ENCODE measurements at regions not wholly inside any gene's neighbourhood (a gene's known extent, or its start where the extent isn't known, plus 50 kb on each side); places are given as distances from the start of the nearest gene placed in this dataset.
"Not testable (repeated sequence)": the region's sequence is repeated elsewhere in the genome, so short reads cannot be mapped to it uniquely, and the experiment has no call there.

GRCh38 chr3:66812136-66812535 is 186.0 kb upstream of the KBTBD8 start:
- no peak for DNase-seq (ENCODE audit: low spot score)

DNA sequence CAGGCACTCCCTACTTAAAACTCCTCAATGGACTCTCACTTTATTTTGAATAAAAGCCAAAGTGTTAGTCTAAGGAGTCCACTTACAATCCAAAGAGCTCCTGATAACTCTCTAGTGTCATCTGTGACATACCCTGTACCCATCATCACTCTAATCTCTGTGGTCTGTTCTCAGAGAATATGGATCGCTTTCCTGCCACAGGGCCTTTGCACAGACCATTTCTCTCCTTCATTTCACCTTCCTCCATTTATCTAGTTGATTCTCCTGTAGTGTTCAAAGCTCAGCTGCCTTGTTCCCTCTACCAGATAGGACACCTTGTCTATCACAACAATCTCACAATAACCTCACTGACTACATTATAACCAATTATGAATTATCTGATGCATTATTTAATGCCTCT is 185.4 kb upstream of the KBTBD8 start:
- no peak for DNase-seq (ENCODE audit: low spot score)

DNA sequence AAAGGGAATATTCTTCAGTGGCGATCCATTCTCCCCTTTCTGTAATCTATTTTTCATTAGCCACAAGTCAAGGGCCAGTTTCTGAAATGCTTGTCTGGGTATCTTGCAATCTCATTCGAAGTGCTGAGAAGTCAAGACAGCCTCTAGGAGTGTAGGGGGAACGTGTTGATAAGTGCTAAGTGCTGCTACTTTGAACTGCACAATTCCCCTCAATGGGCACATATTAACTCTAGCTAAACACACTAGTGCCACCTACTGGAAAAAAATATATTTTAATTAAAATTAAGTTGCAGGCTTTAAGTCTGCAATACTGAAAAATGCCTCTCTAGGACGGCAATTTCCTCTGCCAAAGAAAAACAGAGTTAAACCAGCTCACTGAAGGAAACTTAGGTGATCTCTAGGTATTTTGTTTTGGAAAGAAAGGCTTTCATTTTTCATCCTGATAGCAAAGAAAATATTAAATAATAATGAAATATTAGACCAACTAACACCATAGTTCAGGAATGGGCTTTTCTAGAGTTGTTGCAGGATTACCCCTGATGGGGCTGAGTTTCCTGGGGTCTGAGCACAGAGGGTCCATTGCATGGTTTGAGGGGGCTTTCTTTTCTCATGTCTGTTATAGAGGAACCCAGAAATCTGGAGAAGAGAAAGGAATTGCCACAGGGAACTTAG is 181.9 kb upstream of the KBTBD8 start:
- peak; percentile 52 for DNase-seq (ENCODE audit: low spot score)

- no peak for DNase-seq (ENCODE audit: low spot score)
Observed at GRCh38 chr3:66817951-66818557, 180.1 kb upstream of the KBTBD8 start.

DNA sequence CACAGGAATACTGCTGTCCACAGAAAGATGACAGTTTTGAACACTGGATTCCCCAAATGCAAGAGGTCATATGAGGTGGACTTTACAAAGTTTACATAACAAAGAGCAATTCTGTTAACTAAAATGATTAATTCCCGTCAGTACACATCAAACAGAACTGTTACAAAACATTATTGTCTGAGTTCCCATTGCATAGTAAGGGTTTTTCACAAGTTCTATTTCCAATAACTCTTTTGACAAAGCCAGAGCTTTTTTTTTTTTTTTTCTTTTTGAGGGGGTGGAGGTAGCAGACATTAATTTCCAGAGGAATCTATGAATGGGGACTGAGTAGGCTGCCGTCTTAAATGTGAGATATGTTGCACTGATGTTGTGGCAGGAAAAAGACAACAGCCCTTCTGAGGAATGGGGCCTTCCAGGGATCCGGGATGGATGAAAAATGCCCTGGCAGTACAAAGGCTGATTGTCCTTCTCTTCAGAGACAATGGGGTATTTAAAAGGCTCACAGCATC is 178.1 kb upstream of the KBTBD8 start:
- no peak for DNase-seq (ENCODE audit: low spot score)

DNA sequence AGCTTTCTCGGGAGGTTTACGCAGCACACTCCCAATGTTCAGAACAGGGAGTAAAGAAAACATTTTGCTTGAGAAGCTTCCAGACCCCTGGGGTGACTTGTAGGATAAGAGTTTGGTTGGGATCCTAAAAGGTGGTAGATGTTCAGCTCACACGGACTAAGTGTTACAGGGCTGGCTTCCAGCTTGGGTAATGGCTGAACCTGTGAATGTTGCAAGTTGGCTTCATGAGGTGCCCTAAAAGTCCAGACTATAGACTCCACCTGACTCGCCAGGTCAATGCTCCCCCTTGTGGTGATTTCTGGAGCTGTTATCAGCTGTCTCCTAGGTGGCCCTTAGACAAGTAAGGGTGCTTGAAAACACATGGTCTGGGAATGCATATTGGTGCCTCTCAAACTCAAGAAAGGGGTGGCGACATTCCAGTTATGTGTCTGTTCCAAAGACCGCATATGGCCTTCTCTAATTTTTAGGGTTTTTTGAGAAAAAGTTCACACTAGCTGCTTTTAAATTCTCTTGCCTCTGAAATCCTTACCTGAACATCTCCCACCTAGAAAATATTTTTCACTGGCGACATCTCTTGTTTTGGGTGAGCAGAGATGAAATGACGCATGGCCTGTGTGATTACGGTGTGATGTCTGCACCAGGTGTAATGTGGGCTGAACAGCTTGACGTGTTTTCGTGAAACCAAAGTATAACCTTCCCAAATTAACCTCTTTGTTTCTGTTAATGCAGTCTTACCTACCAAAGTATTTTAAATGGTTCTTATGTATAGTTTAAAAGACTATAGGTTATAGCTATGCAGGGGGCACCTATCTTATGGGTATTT is 175.7 kb upstream of the KBTBD8 start:
- peak; percentile 69 for DNase-seq (ENCODE audit: low spot score)

GRCh38 chr3:66823009-66823397 is 175.1 kb upstream of the KBTBD8 start:
- DNase-seq (ENCODE audit: low spot score) = no peak

- no peak for DNase-seq (ENCODE audit: low spot score)
Observed at GRCh38 chr3:66823532-66823931, 174.6 kb upstream of the KBTBD8 start.

- no peak for DNase-seq (ENCODE audit: low spot score)
Observed at GRCh38 chr3:66825375-66825774, 172.7 kb upstream of the KBTBD8 start.

DNA sequence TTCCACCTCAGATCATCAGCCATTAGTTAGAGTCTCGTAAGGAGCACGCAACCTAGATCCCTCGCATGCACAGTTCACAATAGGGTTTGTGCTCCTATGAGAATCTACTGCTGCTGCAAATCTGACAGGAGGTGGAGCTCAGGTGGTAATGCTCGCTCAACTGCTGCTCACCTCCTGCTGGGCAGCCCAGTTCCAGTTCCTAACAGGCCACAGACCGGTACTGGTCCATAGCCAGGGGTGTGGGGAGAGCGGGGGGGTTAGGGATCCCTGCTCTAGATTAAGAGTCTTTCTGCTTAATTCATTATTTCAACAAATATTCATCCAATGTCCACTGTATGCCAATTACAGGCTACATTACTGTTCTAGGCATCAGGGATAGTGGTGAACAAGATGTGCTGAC is 170.4 kb upstream of the KBTBD8 start:
- no peak for DNase-seq (ENCODE audit: low spot score)

DNA sequence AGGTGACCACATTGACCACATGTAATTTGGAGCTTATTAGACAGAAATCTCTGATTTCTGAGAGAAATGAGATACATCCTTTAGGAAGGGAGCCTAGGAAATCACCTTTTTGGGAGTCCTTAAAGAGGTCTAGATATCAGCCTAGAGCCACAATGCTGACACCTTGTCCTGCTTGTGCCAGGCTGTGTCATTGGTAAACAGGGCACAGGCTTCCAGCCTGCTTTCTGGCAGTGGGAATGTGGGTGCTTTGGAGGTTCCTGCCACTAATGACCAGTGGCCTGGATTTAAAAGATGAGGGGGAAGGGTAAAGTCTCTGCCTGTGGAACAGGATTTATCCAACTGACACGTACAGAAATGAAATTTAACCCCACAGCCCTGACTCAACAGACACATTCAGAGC is 169.8 kb upstream of the KBTBD8 start:
- DNase-seq (ENCODE audit: low spot score) = no peak

- no peak for DNase-seq (ENCODE audit: low spot score)
Observed at GRCh38 chr3:66830301-66830700, 167.8 kb upstream of the KBTBD8 start.

DNA sequence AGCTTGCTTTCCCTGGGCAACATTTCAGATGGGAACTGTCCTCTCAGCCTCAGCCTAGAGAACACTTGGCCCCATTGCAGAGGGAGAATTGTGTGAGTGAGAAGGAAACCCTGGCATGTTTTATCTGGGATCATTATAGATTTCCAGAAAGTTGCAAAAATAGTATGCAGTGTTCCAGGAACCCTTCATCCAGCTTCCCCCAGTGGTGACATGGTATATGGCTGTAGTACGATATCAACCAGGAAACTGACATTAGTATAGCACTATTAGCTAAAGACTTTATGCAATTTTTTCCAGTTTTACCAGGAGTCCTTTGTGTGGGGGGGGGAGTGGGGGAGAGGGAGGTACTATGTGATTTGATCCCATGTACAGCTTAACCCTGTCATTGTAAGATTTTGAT is 166.2 kb upstream of the KBTBD8 start:
- no peak for DNase-seq (ENCODE audit: low spot score)

GRCh38 chr3:66836363-66837152 is 161.5 kb upstream of the KBTBD8 start:
- DNase-seq (ENCODE audit: low spot score) = no peak

GRCh38 chr3:66838704-66839103 is 159.4 kb upstream of the KBTBD8 start:
- no peak for DNase-seq (ENCODE audit: low spot score)

- no peak for DNase-seq (ENCODE audit: low spot score)
Observed at GRCh38 chr3:66839508-66839907, 158.6 kb upstream of the KBTBD8 start.

- not testable (repeated sequence) for DNase-seq (ENCODE audit: low spot score)
Observed at GRCh38 chr3:66842761-66843464, 155.2 kb upstream of the KBTBD8 start.

- DNase-seq (ENCODE audit: low spot score) = no peak
Observed at GRCh38 chr3:66851894-66852613, 146.1 kb upstream of the KBTBD8 start.

- no peak for DNase-seq (ENCODE audit: low spot score)
Observed at GRCh38 chr3:66854601-66855151, 143.4 kb upstream of the KBTBD8 start.

DNA sequence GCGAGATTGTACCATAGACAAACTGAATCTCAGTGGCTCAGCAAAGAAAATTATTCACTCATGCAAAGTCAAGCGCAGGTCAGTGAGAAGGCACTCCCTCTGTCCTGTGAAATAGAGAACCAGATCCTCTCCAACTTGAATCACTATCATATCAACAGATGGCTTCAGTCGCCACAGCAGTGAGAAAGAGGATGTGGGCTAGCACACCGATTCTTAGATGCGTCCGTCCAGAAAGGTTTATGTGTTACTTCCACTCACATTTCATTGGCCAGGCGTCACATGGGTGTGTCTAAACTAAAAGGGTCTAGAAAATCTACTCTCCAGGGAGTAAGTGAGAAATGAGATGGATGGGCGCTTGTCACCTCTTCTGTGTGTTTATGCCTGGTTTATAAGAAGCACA is 141.6 kb upstream of the KBTBD8 start:
- DNase-seq (ENCODE audit: low spot score) = no peak

All from CD4-positive, alpha-beta T cell treated with Interleukin-15 for 4 hours (primary cell).